ENCODE measurements at regions not wholly inside any gene's neighbourhood (a gene's known extent, or its start where the extent isn't known, plus 50 kb on each side); places are given as distances from the start of the nearest gene placed in this dataset.
"Not testable (repeated sequence)": the region's sequence is repeated elsewhere in the genome, so short reads cannot be mapped to it uniquely, and the experiment has no call there.

- peaks cover 33% of the 10 kb centered on the region for H3K9me3 Mint-ChIP-seq (ENCODE audit: low read depth)
- TF ChIP-seq, protein P1, sequence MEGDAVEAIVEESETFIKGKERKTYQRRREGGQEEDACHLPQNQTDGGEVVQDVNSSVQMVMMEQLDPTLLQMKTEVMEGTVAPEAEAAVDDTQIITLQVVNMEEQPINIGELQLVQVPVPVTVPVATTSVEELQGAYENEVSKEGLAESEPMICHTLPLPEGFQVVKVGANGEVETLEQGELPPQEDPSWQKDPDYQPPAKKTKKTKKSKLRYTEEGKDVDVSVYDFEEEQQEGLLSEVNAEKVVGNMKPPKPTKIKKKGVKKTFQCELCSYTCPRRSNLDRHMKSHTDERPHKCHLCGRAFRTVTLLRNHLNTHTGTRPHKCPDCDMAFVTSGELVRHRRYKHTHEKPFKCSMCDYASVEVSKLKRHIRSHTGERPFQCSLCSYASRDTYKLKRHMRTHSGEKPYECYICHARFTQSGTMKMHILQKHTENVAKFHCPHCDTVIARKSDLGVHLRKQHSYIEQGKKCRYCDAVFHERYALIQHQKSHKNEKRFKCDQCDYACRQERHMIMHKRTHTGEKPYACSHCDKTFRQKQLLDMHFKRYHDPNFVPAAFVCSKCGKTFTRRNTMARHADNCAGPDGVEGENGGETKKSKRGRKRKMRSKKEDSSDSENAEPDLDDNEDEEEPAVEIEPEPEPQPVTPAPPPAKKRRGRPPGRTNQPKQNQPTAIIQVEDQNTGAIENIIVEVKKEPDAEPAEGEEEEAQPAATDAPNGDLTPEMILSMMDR (IDR thresholded peaks at IDR 0.05), result no peak
- no peaks in the 10 kb centered on the region for H3K4me1 Mint-ChIP-seq (ENCODE audit: low read depth)
- no peak for DNase-seq (ENCODE audit: low spot score)
- H3K27me3 Mint-ChIP-seq (ENCODE audit: low read depth), result no peaks in the 10 kb centered on the region
- no peaks in the 10 kb centered on the region for H3K36me3 Mint-ChIP-seq (ENCODE audit: low read depth)
- H3K27ac Mint-ChIP-seq (ENCODE audit: unreplicated experiment), result no peak overlapping the region
- H3K4me3 Mint-ChIP-seq (ENCODE audit: unreplicated experiment), result no peak overlapping the region
These were observed 1065.8 kb upstream of the POU3F4 start for GRCh38 chrX:82442281-82442680.

DNA sequence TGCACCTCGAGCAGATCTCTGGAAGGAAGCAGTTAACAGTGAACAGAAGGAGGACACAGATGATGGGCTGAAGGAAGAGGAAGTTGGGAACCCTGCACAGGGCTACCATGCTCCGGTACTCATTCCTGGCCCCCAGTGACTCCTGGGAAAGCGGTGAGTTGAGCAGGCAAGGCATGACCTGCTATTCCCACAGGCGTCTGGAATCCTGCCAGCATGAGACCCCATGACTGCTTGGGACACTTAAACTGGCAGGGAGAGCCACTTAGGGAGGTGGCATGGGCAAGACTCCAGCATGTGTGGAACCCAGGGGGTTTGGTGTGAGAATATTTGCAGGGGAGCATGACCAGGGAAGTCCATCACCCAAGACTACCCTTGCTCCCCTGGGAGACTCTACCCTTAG is 1056.4 kb upstream of the POU3F4 start:
- no peak for DNase-seq (ENCODE audit: low spot score)
- no peaks in the 10 kb centered on the region for H3K36me3 Mint-ChIP-seq (ENCODE audit: low read depth)
- TF ChIP-seq, protein P1 (IDR thresholded peaks at IDR 0.05), result no peak
- no peaks in the 10 kb centered on the region for H3K4me1 Mint-ChIP-seq (ENCODE audit: low read depth)
- H3K4me3 Mint-ChIP-seq (ENCODE audit: unreplicated experiment), result no peak overlapping the region
- H3K27me3 Mint-ChIP-seq (ENCODE audit: low read depth), result no peaks in the 10 kb centered on the region
- no peak overlapping the region for H3K27ac Mint-ChIP-seq (ENCODE audit: unreplicated experiment)
- H3K9me3 Mint-ChIP-seq (ENCODE audit: low read depth), result peaks cover 65% of the 10 kb centered on the region

- H3K27ac Mint-ChIP-seq (ENCODE audit: unreplicated experiment); H3K36me3 Mint-ChIP-seq (ENCODE audit: low read depth); DNase-seq (ENCODE audit: low spot score); H3K4me3 Mint-ChIP-seq (ENCODE audit: unreplicated experiment); H3K4me1 Mint-ChIP-seq (ENCODE audit: low read depth); H3K27me3 Mint-ChIP-seq (ENCODE audit: low read depth): not testable (repeated sequence)
- peaks cover 34% of the 10 kb centered on the region for H3K9me3 Mint-ChIP-seq (ENCODE audit: low read depth)
These were observed 1052.2 kb upstream of the POU3F4 start for GRCh38 chrX:82455852-82456251.

DNA sequence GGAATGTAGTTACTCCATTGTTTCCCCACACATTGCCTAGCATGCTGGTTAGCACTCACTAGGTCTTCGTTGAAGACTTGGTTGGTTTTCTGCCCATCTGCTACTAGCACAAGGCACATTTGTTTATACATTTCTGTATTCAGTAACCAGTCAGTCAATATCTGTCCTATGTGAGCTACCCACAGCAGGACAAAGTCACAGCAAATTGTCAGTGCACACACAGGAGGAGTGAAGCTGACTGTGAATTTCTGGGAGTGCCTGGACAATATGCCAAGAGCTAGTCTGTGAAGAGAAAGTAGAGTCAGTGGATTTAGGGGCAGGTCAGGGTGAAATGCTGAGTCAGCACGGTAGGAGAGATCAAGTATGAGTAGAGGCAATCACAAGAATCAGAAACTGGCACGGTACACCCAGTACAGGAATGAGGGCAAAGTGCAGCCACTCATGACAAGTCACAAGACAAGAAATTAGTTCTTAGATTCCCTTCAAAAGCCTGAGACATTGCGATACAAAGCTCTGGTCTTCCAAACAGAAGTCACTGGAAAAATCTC is 1049.8 kb upstream of the POU3F4 start:
- DNase-seq (ENCODE audit: low spot score), result no peak
- no peak overlapping the region for H3K27ac Mint-ChIP-seq (ENCODE audit: unreplicated experiment)
- peaks cover 21% of the 10 kb centered on the region for H3K9me3 Mint-ChIP-seq (ENCODE audit: low read depth)
- H3K27me3 Mint-ChIP-seq (ENCODE audit: low read depth), result no peaks in the 10 kb centered on the region
- H3K4me3 Mint-ChIP-seq (ENCODE audit: unreplicated experiment), result no peak overlapping the region
- no peaks in the 10 kb centered on the region for H3K36me3 Mint-ChIP-seq (ENCODE audit: low read depth)
- H3K4me1 Mint-ChIP-seq (ENCODE audit: low read depth), result no peaks in the 10 kb centered on the region
- TF ChIP-seq, protein P1 (IDR thresholded peaks at IDR 0.05), result no peak

DNA sequence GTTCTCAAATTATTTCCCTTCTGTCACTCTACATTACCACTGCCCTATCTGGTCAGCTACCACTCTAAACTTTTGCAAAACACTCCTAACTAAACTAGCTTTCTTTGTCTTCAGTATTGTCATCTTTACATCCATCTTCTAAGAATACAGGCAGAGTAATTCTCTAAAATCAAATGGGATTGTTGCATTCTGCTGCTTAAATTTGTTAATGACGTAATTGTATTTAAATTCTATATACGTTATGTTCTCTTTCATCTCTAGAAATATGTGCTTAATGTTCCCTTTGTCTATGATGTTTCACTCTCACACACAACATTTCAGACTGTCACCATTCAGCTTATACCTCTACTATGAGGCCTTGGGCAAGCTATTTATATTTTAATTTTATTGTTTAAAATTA is 1041.1 kb upstream of the POU3F4 start:
- Mint-ChIP-seq H3K36me3 (ENCODE audit: low read depth) (no peaks in the 10 kb centered on the region), H3K27ac (ENCODE audit: unreplicated experiment) (no peak overlapping the region), H3K4me3 (ENCODE audit: unreplicated experiment) (no peak overlapping the region), H3K9me3 (ENCODE audit: low read depth) (peaks cover 10% of the 10 kb centered on the region), H3K4me1 (ENCODE audit: low read depth) (no peaks in the 10 kb centered on the region), H3K27me3 (ENCODE audit: low read depth) (no peaks in the 10 kb centered on the region)
- no peak for DNase-seq (ENCODE audit: low spot score)
- TF ChIP-seq, protein P1 (IDR thresholded peaks at IDR 0.05), result no peak

All from chondrocyte (in vitro differentiated cells).